Neural cell (in vitro differentiated cells): ENCODE measurements at regions not wholly inside any gene's neighbourhood (a gene's known extent, or its start where the extent isn't known, plus 50 kb on each side); places are given as distances from the start of the nearest gene placed in this dataset.

Source experiments
- H2AFZ ChIP-seq: fragments of 200-600, 300-800 bp; sonication (generic), shearing (Covaris generic); 2 replicates; pipeline ENCODE4 v1.6.0; 2014; ENCODE audit warnings: low read depth, mild to moderate bottlenecking, antibody characterized with exemption, low read length, moderate library complexity
- H3F3A ChIP-seq: fragments of 200-600 bp; shearing (Covaris generic); 2 replicates; pipeline ENCODE4 v1.6.1; 2016; ENCODE audit warnings: mild to moderate bottlenecking, moderate library complexity, mixed read lengths, antibody characterized with exemption, low read length; ENCODE audit not compliant: insufficient read depth, poor library complexity, severe bottlenecking
- H3K27ac ChIP-seq: fragments of 200-600, 300-800 bp; sonication (generic), shearing (Covaris generic); 2 replicates; pipeline ENCODE4 v1.5.1; 2014; ENCODE audit warnings: mild to moderate bottlenecking, low read length, moderate library complexity
- H3K27me3 ChIP-seq: fragments of 300-800, 200-600 bp; sonication (generic), shearing (Covaris generic); 2 replicates; pipeline ENCODE4 v1.6.0; 2014; ENCODE audit warnings: mild to moderate bottlenecking, low read depth, low read length, moderate library complexity; ENCODE audit not compliant: insufficient read depth
- H3K36me3 ChIP-seq: fragments of 300-800, 200-600 bp; sonication (generic), shearing (Covaris generic); 2 replicates; pipeline ENCODE4 v1.5.1; 2014; ENCODE audit warnings: mild to moderate bottlenecking, antibody characterized with exemption, low read length, moderate library complexity; ENCODE audit not compliant: insufficient read depth
- H3K4me2 ChIP-seq: fragments of 300-800, 200-600 bp; sonication (generic), shearing (Covaris generic); 2 replicates; pipeline ENCODE4 v1.6.0; 2014; ENCODE audit warnings: mild to moderate bottlenecking, low read length
- H3K4me3 ChIP-seq: fragments of 300-800, 200-600 bp; sonication (generic), shearing (Covaris generic); 2 replicates; pipeline ENCODE4 v1.5.1; 2014; ENCODE audit warnings: mild to moderate bottlenecking, low read length, moderate library complexity
- H3K79me2 ChIP-seq: fragments of 200-600 bp; shearing (Covaris generic); replicated peaks from 2 replicates; pipeline ENCODE4 v1.6.0; 2014; ENCODE audit warnings: mild to moderate bottlenecking, low read length, moderate library complexity; ENCODE audit not compliant: insufficient read depth
- H3K9ac ChIP-seq: fragments of 300-800, 200-600 bp; sonication (generic), shearing (Covaris generic); 2 replicates; pipeline ENCODE4 v1.6.1; 2016; ENCODE audit warnings: mild to moderate bottlenecking, low read length, mixed read lengths
- H3K9me2 ChIP-seq: fragments of 200-600 bp; shearing (Covaris generic); 2 replicates; pipeline ENCODE4 v1.6.1; 2016; ENCODE audit warnings: mild to moderate bottlenecking, low read length, mixed read lengths; ENCODE audit not compliant: insufficient read depth
- H3K9me3 ChIP-seq: fragments of 200-600, 300-800 bp; sonication (generic), shearing (Covaris generic); 2 replicates; pipeline ENCODE4 v1.6.1; 2016; ENCODE audit warnings: mild to moderate bottlenecking, mixed run types, low read length, moderate library complexity, mixed read lengths
- H4K20me1 ChIP-seq: fragments of 200-600 bp; shearing (Covaris generic); 2 replicates; pipeline ENCODE4 v1.6.1; 2016; ENCODE audit warnings: mild to moderate bottlenecking, mixed run types; ENCODE audit not compliant: insufficient read depth
- CTCF ChIP-seq: fragments of 450-650 bp; IDR thresholded peaks from 2 replicates; pipeline ENCODE4 v1.5.1; 2014; ENCODE audit warnings: antibody characterized with exemption, mild to moderate bottlenecking, moderate library complexity; ENCODE audit not compliant: poor library complexity, severe bottlenecking
- EP300 ChIP-seq: fragments of 450-650 bp; conservative IDR thresholded peaks from 2 replicates; pipeline ENCODE4 v1.6.1; 2014; ENCODE audit warnings: antibody characterized with exemption, mild to moderate bottlenecking, moderate library complexity; ENCODE audit not compliant: poor library complexity, severe bottlenecking
- EZH2 ChIP-seq: fragments of 200-600, 300-800 bp; shearing (Covaris generic), sonication (generic); IDR thresholded peaks from 2 replicates; pipeline ENCODE4 v1.6.1; 2014; ENCODE audit warnings: antibody characterized with exemption, low read length, borderline replicate concordance, mild to moderate bottlenecking; ENCODE audit not compliant: insufficient read depth, poor library complexity, severe bottlenecking
- MXI1 ChIP-seq: fragments of 450-650 bp; conservative IDR thresholded peaks from 2 replicates; pipeline ENCODE4 v1.6.1; 2014; ENCODE audit warnings: antibody characterized with exemption, mild to moderate bottlenecking; ENCODE audit not compliant: poor library complexity, severe bottlenecking
- POLR2AphosphoS5 ChIP-seq: IDR thresholded peaks from 2 replicates; pipeline ENCODE4 v1.6.1; 2012
- RAD21 ChIP-seq: fragments of 450-650 bp; conservative IDR thresholded peaks from 2 replicates; pipeline ENCODE4 v1.6.1; 2014; ENCODE audit warnings: antibody characterized with exemption, mild to moderate bottlenecking, moderate library complexity
- REST ChIP-seq: IDR thresholded peaks from 2 replicates; pipeline ENCODE4 v1.6.1; 2012; ENCODE audit warnings: borderline replicate concordance
- SMC3 ChIP-seq: fragments of 450-650 bp; conservative IDR thresholded peaks from 2 replicates; pipeline ENCODE4 v1.6.1; 2014; ENCODE audit warnings: antibody characterized with exemption, mild to moderate bottlenecking, moderate library complexity; ENCODE audit not compliant: poor library complexity
- TAF1 ChIP-seq: IDR thresholded peaks from 2 replicates; pipeline ENCODE4 v1.6.1; 2012; ENCODE audit warnings: low read depth

DNA sequence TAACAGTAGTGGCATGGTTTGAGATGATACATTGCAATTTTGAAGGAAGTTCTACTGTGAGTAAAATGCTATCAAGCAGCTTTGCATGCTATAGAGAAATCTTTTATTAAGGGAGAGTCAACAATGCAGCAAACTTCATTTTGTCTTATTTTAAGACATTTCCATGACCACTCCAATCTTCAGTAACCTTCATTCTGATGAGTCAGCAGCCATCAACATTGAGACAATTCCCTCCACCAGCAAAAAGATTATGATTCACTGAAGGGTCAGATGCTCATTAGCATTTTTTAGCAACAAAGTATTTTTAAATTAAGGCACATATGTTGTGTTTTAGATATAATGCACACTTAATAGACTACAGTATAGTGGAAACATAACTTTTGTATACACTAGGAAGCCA is 235.7 kb downstream of the DSC3 start:
- Histone ChIP-seq H3F3A (no peaks in the 10 kb centered on the region), H3K79me2 (no peaks in the 10 kb centered on the region), H3K36me3 (no peaks in the 10 kb centered on the region), H4K20me1 (no peaks in the 10 kb centered on the region), H3K27me3 (no peaks in the 10 kb centered on the region), H3K4me3 (no peak overlapping the region), H3K4me2 (no peak overlapping the region), H2AFZ (no peak overlapping the region), H3K9me3 (no peaks in the 10 kb centered on the region), H3K9me2 (no peaks in the 10 kb centered on the region), H3K27ac (no peak overlapping the region), H3K9ac (no peak overlapping the region)
- TF ChIP-seq REST (no peak), CTCF (no peak), MXI1 (no peak), TAF1 (no peak), SMC3 (no peak), EP300 (no peak), EZH2 (no peak), POLR2AphosphoS5 (no peak), RAD21 (no peak)

GRCh38 chr18:30800800-30801199 is 241.7 kb downstream of the DSC3 start:
- H4K20me1 ChIP-seq: no peaks in the 10 kb centered on the region
- no peaks in the 10 kb centered on the region for H3K36me3 ChIP-seq
- TF ChIP-seq EZH2 (no peak), REST (no peak), POLR2AphosphoS5 (no peak), TAF1 (no peak), MXI1 (no peak), EP300 (no peak), CTCF (no peak)
- H3K4me2 ChIP-seq: no peak overlapping the region
- H3K27me3 ChIP-seq: no peaks in the 10 kb centered on the region
- H3K9me3 ChIP-seq: no peaks in the 10 kb centered on the region
- no peaks in the 10 kb centered on the region for H3F3A ChIP-seq
- no peak overlapping the region for H3K9ac ChIP-seq
- H3K4me3 ChIP-seq: no peak overlapping the region
- no peak overlapping the region for H2AFZ ChIP-seq
- no peak overlapping the region for H3K27ac ChIP-seq
- no peaks in the 10 kb centered on the region for H3K9me2 ChIP-seq
- no peaks in the 10 kb centered on the region for H3K79me2 ChIP-seq
